ENCODE measurements at regions not wholly inside any gene's neighbourhood (a gene's known extent, or its start where the extent isn't known, plus 50 kb on each side); places are given as distances from the start of the nearest gene placed in this dataset.
"Not testable (repeated sequence)": the region's sequence is repeated elsewhere in the genome, so short reads cannot be mapped to it uniquely, and the experiment has no call there.

- no peak for FAIRE-seq
- DNase-seq (ENCODE audit: insufficient read length), result no peak
- TF ChIP-seq POLR2AphosphoS5 (IDR thresholded peaks at IDR 0.05; ENCODE audit: low read depth, low read length), result no peak
- TF ChIP-seq POLR2A (IDR thresholded peaks at IDR 0.05; ENCODE audit: low read depth, low read length), result no peak
- TF ChIP-seq TAF1 (IDR thresholded peaks at IDR 0.05; ENCODE audit: borderline replicate concordance, low read depth, low read length), result no peak
Measured at GRCh38 chr22:19590696-19591095, 66.5 kb upstream of the CLDN5 start.

- no peak for DNase-seq (ENCODE audit: insufficient read length)
- FAIRE-seq, result no peak
- TF ChIP-seq TAF1 (IDR thresholded peaks at IDR 0.05; ENCODE audit: borderline replicate concordance, low read depth, low read length), result no peak
- TF ChIP-seq POLR2AphosphoS5 (IDR thresholded peaks at IDR 0.05; ENCODE audit: low read depth, low read length), result no peak
- TF ChIP-seq POLR2A (IDR thresholded peaks at IDR 0.05; ENCODE audit: low read depth, low read length), result no peak
Measured at GRCh38 chr22:19591568-19591967, 67.4 kb upstream of the CLDN5 start.

GRCh38 chr22:19592464-19592863 lies 68.3 kb upstream of the CLDN5 start:
- FAIRE-seq (no peak), DNase-seq (ENCODE audit: insufficient read length) (no peak)
- TF ChIP-seq POLR2A (IDR thresholded peaks at IDR 0.05; ENCODE audit: low read depth, low read length) (no peak), POLR2AphosphoS5 (IDR thresholded peaks at IDR 0.05; ENCODE audit: low read depth, low read length) (no peak), TAF1 (IDR thresholded peaks at IDR 0.05; ENCODE audit: borderline replicate concordance, low read depth, low read length) (no peak)

GRCh38 chr22:19593991-19594569 lies 69.9 kb upstream of the CLDN5 start:
- DNase-seq (ENCODE audit: insufficient read length) (no peak), FAIRE-seq (no peak)
- no peak for TF ChIP-seq POLR2AphosphoS5 (IDR thresholded peaks at IDR 0.05; ENCODE audit: low read depth, low read length)
- TF ChIP-seq TAF1 (IDR thresholded peaks at IDR 0.05; ENCODE audit: borderline replicate concordance, low read depth, low read length), result no peak
- no peak for TF ChIP-seq POLR2A (IDR thresholded peaks at IDR 0.05; ENCODE audit: low read depth, low read length)

- no peak for TF ChIP-seq POLR2A (IDR thresholded peaks at IDR 0.05; ENCODE audit: low read depth, low read length)
- no peak for TF ChIP-seq POLR2AphosphoS5 (IDR thresholded peaks at IDR 0.05; ENCODE audit: low read depth, low read length)
- no peak for TF ChIP-seq TAF1 (IDR thresholded peaks at IDR 0.05; ENCODE audit: borderline replicate concordance, low read depth, low read length)
- DNase-seq (ENCODE audit: insufficient read length) (no peak), FAIRE-seq (no peak)
Measured at GRCh38 chr22:19595532-19595931, 71.3 kb upstream of the CLDN5 start.

GRCh38 chr22:19596680-19597398 lies 72.6 kb upstream of the CLDN5 start:
- no peak for TF ChIP-seq TAF1 (IDR thresholded peaks at IDR 0.05; ENCODE audit: borderline replicate concordance, low read depth, low read length)
- no peak for TF ChIP-seq POLR2AphosphoS5 (IDR thresholded peaks at IDR 0.05; ENCODE audit: low read depth, low read length)
- TF ChIP-seq POLR2A (IDR thresholded peaks at IDR 0.05; ENCODE audit: low read depth, low read length), result no peak
- FAIRE-seq (no peak), DNase-seq (ENCODE audit: insufficient read length) (no peak)

- TF ChIP-seq POLR2A (IDR thresholded peaks at IDR 0.05; ENCODE audit: low read depth, low read length) (no peak), TAF1 (IDR thresholded peaks at IDR 0.05; ENCODE audit: borderline replicate concordance, low read depth, low read length) (no peak), POLR2AphosphoS5 (IDR thresholded peaks at IDR 0.05; ENCODE audit: low read depth, low read length) (no peak)
- DNase-seq (ENCODE audit: insufficient read length) (no peak), FAIRE-seq (no peak)
Measured at GRCh38 chr22:19597399-19597735, 73.2 kb upstream of the CLDN5 start.

- TF ChIP-seq TAF1 (IDR thresholded peaks at IDR 0.05; ENCODE audit: borderline replicate concordance, low read depth, low read length) (no peak), POLR2A (IDR thresholded peaks at IDR 0.05; ENCODE audit: low read depth, low read length) (no peak), POLR2AphosphoS5 (IDR thresholded peaks at IDR 0.05; ENCODE audit: low read depth, low read length) (no peak)
- FAIRE-seq (no peak), DNase-seq (ENCODE audit: insufficient read length) (no peak)
Measured at GRCh38 chr22:19598054-19598855, 74.0 kb upstream of the CLDN5 start.

GRCh38 chr22:19599004-19599403 lies 74.8 kb upstream of the CLDN5 start:
- FAIRE-seq (no peak), DNase-seq (ENCODE audit: insufficient read length) (no peak)
- TF ChIP-seq POLR2A (IDR thresholded peaks at IDR 0.05; ENCODE audit: low read depth, low read length), result no peak
- no peak for TF ChIP-seq POLR2AphosphoS5 (IDR thresholded peaks at IDR 0.05; ENCODE audit: low read depth, low read length)
- no peak for TF ChIP-seq TAF1 (IDR thresholded peaks at IDR 0.05; ENCODE audit: borderline replicate concordance, low read depth, low read length)

- DNase-seq (ENCODE audit: insufficient read length), result no peak
- no peak for TF ChIP-seq TAF1 (IDR thresholded peaks at IDR 0.05; ENCODE audit: borderline replicate concordance, low read depth, low read length)
- no peak for TF ChIP-seq POLR2A (IDR thresholded peaks at IDR 0.05; ENCODE audit: low read depth, low read length)
- TF ChIP-seq POLR2AphosphoS5 (IDR thresholded peaks at IDR 0.05; ENCODE audit: low read depth, low read length), result no peak
Measured at GRCh38 chr22:19599626-19600243, 75.5 kb upstream of the CLDN5 start.

GRCh38 chr22:19603346-19603745 lies 79.1 kb upstream of the CLDN5 start:
- not testable (repeated sequence) for FAIRE-seq; DNase-seq (ENCODE audit: insufficient read length)

More at GRCh38 chr22:19599626-19600243, 75.5 kb upstream of the CLDN5 start:
- FAIRE-seq, result no peak
